Activated T-helper 17 cell treated with anti-CD3 and anti-CD28 coated beads, Interleukin-2, amount 50 U/mL, for 72 hours (primary cell): ENCODE measurements at regions not wholly inside any gene's neighbourhood (a gene's known extent, or its start where the extent isn't known, plus 50 kb on each side); places are given as distances from the start of the nearest gene placed in this dataset.

Experiments used
- ATAC-seq: fragments of 150-1000 bp; cut with Tn5 transposase; replicated peaks from 2 replicates; pipeline ENCODE4 v1.10.0; 2021; ENCODE audit warnings: mild to moderate bottlenecking, moderate library complexity
- H3K27ac Mint-ChIP-seq: one replicate; pipeline ENCODE4 v1.8.0; 2022; ENCODE audit warnings: mixed read lengths
- H3K27me3 Mint-ChIP-seq: one replicate; pipeline ENCODE4 v1.8.0; 2022; ENCODE audit warnings: mixed read lengths
- H3K36me3 Mint-ChIP-seq: one replicate; pipeline ENCODE4 v1.8.0; 2022; ENCODE audit warnings: low read depth, mild to moderate bottlenecking, mixed read lengths
- H3K4me1 Mint-ChIP-seq: one replicate; pipeline ENCODE4 v1.8.0; 2022; ENCODE audit warnings: mixed read lengths
- H3K4me3 Mint-ChIP-seq: one replicate; pipeline ENCODE4 v1.8.0; 2022; ENCODE audit warnings: mild to moderate bottlenecking, mixed read lengths
- H3K9me3 Mint-ChIP-seq: one replicate; pipeline ENCODE4 v1.8.0; 2022; ENCODE audit warnings: mixed read lengths

DNA sequence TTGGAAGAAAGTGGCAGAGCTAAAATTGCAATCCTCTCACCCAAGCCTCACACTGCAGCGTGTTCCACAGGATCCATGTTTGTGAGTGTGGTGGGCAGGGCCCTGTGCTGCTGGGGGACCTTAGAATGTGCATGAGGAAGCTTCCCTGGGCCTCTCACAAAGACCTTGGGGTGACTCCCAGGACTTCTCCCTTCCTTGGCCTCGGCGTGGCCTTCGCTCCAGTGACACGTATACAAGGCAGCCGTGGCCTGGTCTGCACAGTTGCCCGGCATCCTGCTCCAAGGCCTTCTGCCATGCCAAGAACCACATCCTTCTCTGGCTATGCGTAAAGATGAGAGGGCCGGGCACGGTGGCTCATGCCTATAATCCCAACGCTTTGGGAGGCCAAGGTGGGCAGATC, 196.4 kb downstream of the UACA start:
- H3K4me3 Mint-ChIP-seq: no peak overlapping the region
- no peak for ATAC-seq
- no peaks in the 10 kb centered on the region for H3K9me3 Mint-ChIP-seq
- no peak overlapping the region for H3K27ac Mint-ChIP-seq
- no peaks in the 10 kb centered on the region for H3K27me3 Mint-ChIP-seq
- peaks cover 6% of the 10 kb centered on the region for H3K4me1 Mint-ChIP-seq
- H3K36me3 Mint-ChIP-seq: no peaks in the 10 kb centered on the region

DNA sequence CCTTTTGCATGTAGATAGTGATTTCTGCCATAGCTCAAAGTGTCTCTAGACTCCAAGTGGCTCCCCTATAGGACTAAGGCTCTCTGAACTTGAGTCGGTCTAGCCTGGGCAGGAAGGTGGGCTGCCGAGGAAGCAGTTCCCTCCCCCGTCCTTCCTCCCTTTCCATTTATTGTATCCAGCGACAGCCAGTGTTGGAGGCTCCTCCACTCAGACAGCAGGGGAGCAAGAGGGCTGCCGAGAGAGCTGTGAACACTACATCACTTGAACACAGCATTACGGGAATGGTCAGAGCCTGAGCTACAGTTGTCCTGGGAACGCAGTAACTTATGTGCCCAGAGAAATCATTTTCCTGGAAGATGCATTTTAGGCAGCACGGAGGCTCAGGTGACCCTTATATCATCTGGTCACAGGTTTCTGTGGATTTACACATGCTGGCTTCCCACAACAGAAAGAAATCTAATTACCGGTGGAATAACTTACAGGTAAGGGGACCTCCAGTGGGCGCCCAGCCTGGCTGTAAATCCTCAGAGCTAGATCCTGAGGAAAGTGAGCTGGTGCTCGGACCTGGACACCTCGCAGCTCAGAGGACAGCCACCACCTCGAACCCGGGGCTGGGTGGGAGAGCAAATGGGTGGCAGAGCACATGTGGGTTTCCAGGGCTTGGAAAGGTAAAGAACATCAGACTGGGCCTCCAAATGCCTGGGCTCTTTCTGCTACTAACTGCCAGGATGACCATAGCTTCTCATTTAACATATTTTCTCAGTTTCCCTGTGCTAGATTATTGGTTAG, 197.1 kb downstream of the UACA start:
- Mint-ChIP-seq H3K4me1 (peaks cover 11% of the 10 kb centered on the region), H3K27ac (no peak overlapping the region), H3K4me3 (no peak overlapping the region), H3K9me3 (no peaks in the 10 kb centered on the region), H3K36me3 (no peaks in the 10 kb centered on the region), H3K27me3 (no peaks in the 10 kb centered on the region)
- ATAC-seq: no peak

DNA sequence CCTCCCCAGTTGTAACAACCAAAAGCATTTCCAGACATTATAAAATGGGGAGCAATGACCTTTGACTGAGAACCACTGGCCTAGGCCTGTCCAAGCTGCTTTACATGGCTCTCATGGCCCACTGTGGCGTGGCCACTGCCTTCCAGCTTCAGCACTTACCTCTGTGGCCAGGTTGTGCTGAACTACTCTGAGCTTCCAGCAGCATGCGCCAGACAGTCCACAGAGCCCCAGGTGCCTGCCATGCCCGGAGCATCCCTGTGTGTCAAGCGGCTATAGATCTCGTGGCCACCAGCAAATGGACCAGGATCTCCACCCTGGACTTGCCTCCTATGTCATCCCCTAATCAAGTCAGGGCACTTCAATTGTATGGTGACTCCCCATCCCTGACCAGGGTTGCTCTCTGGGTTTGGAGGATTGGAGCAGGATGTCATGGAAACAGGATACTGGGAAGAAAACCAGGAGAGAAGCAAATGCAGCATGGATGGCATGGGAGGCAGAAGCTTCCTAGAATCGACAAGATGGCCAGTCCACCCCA, 199.7 kb downstream of the UACA start:
- no peak for ATAC-seq
- Mint-ChIP-seq H3K4me1 (peaks cover 7% of the 10 kb centered on the region), H3K27me3 (no peaks in the 10 kb centered on the region), H3K27ac (no peak overlapping the region), H3K36me3 (no peaks in the 10 kb centered on the region), H3K9me3 (no peaks in the 10 kb centered on the region), H3K4me3 (no peak overlapping the region)

DNA sequence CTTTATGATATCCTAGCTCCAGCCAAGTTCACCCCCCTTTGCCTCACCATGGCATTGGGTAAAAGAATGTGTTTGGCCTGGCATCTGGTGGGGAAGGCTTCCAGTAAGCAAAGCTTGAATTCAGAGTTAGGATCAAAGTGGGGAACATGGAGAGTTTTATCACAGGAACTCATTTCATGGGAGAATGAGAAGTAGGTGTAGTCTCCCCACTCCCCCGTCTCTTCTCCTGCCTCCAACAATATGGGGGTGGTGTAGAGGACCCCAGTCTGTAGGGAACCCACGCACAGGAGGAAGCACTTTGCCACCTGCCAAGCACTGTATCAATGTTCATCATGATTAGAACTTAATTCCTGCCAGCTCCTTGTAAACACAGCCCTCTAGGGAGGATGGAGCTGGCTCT, 200.5 kb downstream of the UACA start:
- no peak for ATAC-seq
- Mint-ChIP-seq H3K27ac (no peak overlapping the region), H3K36me3 (no peaks in the 10 kb centered on the region), H3K9me3 (no peaks in the 10 kb centered on the region), H3K27me3 (no peaks in the 10 kb centered on the region), H3K4me3 (no peak overlapping the region), H3K4me1 (peaks cover 7% of the 10 kb centered on the region)

DNA sequence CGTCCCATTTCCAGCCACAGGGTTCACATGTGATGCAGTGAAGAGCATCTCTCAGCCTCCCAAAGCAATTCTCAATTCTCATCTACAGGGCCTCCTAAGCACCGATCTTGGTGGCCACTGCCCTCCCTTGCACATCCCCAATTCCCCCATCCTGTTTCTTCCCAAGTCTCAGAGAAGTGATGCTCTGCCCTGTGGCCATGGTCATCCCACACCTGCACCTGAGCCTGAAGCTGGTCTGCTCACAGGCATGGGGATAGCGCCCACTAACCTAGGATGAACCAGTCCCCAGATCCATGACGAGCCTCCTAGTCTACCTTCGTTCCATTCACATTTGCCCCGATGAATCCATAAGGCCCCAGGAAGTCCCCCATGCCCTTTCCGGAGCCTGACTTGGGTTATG, 201.5 kb downstream of the UACA start:
- Mint-ChIP-seq H3K4me1 (peaks cover 7% of the 10 kb centered on the region), H3K36me3 (no peaks in the 10 kb centered on the region), H3K27me3 (no peaks in the 10 kb centered on the region), H3K4me3 (no peak overlapping the region), H3K9me3 (no peaks in the 10 kb centered on the region), H3K27ac (no peak overlapping the region)
- no peak for ATAC-seq

DNA sequence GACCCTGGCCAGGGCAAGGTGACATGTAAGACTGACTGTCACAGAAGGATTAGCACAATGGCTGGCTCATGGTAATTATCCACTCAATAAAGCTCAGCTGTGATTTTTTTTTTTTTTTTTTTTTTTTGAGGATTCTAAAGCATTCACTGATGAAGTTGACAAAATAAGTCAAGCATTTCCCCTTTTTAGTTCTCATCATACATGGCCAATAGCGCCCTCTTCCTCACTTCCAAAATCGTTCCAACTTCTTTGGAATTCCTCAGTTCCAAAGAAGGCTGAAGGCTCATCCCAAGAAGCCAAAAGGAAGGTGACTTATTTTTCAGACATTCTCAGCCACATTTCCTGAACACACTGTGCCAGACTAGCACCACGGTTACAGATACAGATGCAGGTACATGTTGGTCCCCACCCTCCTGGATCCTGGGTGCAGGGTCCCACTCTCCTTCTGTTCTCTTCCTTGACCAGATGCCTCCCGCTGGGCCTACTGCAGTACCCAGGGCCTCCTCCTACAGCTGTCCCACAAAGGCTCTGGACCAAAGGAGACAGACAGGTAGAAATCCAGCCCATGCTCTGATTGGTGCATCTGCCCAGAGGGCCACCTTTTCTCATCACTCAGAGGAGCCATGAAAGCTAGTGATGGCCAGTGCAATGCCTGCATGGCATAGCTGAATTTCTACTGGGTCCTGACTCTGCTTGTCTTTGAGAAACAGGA, 202.6 kb downstream of the UACA start:
- no peaks in the 10 kb centered on the region for H3K36me3 Mint-ChIP-seq
- no peak overlapping the region for H3K4me3 Mint-ChIP-seq
- H3K9me3 Mint-ChIP-seq: no peaks in the 10 kb centered on the region
- no peak overlapping the region for H3K27ac Mint-ChIP-seq
- no peaks in the 10 kb centered on the region for H3K27me3 Mint-ChIP-seq
- peaks cover 7% of the 10 kb centered on the region for H3K4me1 Mint-ChIP-seq
- no peak for ATAC-seq

DNA sequence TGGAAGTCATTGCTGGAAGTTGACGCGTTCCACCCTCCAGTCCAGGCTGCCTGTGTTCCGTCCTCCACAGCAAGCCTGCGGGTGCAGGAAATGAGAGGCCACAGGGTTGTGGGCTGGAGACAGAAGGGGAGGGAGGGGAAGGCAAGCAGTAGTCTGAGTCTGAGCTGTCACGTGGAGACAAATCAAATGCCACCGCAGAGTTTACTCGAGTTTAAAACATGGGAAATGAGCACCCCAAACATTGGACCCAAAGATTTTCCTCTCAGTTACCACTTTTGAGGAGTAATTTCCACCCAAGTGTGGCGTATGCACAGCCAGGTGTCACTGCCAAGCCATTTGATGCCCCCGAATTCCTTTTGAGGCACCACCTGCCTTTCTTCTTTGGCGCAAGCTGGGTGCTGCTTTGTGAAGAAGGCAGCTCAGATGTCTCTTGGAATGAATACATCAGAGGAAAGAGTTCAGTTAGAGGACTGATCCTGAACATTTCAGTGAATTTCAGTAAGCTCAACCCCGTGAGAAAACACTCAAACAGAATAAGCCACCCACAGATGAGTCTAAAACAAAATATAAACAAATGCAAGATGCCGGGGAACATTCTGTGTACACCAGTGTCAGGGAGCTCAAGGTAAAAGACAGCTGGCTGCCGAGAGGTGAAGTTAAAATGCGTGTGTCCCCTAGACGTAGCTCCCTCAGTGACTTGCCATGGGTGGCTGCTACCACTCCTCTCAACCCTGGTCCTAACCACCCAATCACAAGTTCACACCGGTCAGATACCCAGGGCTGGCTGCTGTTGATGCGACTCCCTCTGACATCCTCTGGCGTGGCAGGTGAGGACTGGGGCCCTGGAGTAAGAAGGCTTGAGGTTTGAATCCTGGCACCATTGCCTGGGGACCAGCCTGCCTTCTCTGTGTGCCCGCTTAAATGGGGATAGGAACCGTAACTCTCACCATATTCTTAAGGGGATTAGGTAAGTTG, 203.8 kb downstream of the UACA start:
- H3K27ac Mint-ChIP-seq: no peak overlapping the region
- no peaks in the 10 kb centered on the region for H3K27me3 Mint-ChIP-seq
- H3K36me3 Mint-ChIP-seq: no peaks in the 10 kb centered on the region
- no peaks in the 10 kb centered on the region for H3K9me3 Mint-ChIP-seq
- ATAC-seq: peak; percentile 95
- no peak overlapping the region for H3K4me3 Mint-ChIP-seq
- peaks cover 7% of the 10 kb centered on the region for H3K4me1 Mint-ChIP-seq

DNA sequence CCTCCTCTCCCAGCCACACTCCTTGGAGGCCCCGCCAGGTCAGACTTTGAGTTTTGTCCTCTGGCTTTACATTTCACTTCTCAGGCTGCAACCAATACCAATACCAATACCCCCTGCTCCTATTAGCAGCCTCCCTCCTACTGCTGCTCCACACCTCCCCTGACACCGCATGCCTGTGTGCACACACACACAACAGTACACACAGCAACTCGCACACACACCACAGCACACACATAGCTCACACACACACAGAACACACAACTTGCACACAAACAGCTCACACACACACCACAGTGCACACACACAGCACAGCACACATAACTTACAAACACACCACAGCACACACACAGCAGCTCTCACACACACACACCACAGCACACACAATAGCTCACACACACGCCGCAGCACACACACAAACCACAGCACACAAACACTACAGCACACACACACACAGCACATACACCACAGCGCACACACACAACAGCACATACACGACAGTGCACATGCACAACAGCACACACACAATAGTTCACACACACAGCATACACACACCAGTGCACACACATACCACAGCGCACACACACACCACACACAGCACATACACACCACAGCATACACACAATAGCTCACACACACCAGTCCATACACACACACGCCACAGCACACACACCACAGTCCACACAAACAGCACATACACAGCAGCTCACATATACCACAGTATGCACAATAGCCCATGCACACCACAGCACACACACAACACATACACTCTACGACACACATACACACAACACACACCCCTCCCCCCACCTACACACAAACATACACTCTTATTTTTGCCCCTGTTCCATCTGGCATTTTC, 204.7 kb downstream of the UACA start:
- H3K27me3 Mint-ChIP-seq: no peaks in the 10 kb centered on the region
- no peak overlapping the region for H3K4me3 Mint-ChIP-seq
- H3K9me3 Mint-ChIP-seq: no peaks in the 10 kb centered on the region
- no peaks in the 10 kb centered on the region for H3K36me3 Mint-ChIP-seq
- no peak overlapping the region for H3K27ac Mint-ChIP-seq
- peaks cover 7% of the 10 kb centered on the region for H3K4me1 Mint-ChIP-seq
- peak; percentile 47 for ATAC-seq

DNA sequence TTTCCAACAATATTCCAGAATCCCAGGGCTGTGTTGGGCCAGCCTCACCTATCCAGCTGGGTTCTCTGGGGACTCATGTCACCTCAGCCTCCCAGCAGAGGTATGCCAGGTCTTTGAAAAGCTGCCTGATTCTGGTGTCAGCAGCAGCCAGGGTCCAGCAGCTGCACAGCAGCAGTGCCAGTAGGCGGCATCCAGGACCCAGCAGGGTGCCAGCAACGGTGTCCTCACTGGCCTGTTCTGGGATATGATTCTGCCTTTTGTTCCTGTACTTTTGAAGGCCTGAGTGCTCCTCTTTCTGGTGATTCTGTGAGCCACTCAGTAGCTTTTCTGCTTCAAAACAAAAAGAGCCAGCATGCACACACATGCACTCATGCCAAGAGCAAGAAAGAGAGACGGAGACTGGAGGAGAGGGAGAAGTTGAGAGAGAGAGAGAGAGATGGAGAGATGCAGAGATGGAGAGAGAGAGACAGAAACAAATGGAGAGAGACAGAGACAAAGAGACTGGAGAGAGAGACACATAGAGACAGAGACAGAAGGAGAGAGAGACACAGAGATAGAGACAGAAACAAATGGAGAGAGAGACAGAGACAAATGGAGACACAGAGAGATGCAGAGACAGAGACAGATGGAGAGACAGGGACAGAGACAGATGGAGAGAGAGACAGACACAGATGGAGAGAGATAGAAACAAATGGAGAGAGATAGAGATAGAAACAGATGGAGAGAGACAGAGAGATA, 205.7 kb downstream of the UACA start:
- Mint-ChIP-seq H3K9me3 (no peaks in the 10 kb centered on the region), H3K27me3 (no peaks in the 10 kb centered on the region), H3K4me3 (no peak overlapping the region), H3K27ac (no peak overlapping the region), H3K36me3 (no peaks in the 10 kb centered on the region), H3K4me1 (peaks cover 7% of the 10 kb centered on the region)
- no peak for ATAC-seq

DNA sequence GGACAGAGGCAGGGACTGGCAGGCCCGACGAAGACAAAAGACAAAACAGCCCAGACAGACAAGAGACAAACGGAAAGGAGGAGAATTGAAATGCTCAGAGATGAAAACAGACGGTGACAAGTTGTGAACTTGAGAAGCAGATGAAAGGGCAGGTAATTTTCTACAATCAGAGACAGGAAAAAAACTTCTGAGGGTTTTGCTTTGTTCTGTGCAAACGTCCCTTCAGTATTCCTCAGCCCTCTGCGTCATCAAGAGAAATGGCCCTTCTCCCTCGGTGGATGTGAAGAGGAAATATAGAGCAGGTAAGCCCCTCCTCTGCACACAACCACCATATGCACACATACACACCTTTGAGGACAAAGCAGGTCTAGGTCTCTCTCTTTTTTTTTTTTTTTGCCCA, 206.6 kb downstream of the UACA start:
- H3K27me3 Mint-ChIP-seq: no peaks in the 10 kb centered on the region
- H3K27ac Mint-ChIP-seq: no peak overlapping the region
- no peaks in the 10 kb centered on the region for H3K36me3 Mint-ChIP-seq
- peaks cover 4% of the 10 kb centered on the region for H3K4me1 Mint-ChIP-seq
- ATAC-seq: no peak
- no peak overlapping the region for H3K4me3 Mint-ChIP-seq
- no peaks in the 10 kb centered on the region for H3K9me3 Mint-ChIP-seq

DNA sequence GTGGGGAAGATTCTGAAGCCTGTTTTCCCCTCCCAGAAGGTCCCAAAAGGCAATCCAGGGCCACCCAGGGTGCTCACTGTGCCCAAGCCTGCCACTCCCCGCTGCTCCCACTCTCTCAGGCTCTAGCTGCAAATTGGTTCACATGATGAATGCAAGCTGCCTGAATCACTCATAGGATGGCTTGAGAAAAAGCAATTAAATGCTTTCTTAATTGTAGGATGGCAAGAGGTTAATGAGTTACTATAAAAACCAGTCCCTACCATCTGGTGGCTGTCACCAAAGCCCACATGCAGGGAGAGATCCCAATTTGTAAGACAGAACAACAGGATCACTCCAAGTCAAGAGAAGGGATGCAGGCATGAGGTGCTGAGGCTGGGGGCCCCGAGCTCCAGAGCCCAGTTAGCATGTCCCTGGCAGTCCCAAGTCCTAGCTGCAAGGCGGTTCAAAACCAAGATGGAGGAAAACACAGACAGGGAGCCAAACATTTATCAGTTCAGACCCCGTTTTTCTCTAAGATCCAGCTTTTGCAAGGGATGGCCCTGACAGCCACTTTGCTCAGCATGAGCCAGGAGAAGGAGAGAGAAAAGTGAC, 207.1 kb downstream of the UACA start:
- Mint-ChIP-seq H3K4me1 (no peaks in the 10 kb centered on the region), H3K9me3 (no peaks in the 10 kb centered on the region), H3K4me3 (no peak overlapping the region), H3K36me3 (no peaks in the 10 kb centered on the region), H3K27me3 (no peaks in the 10 kb centered on the region), H3K27ac (no peak overlapping the region)
- no peak for ATAC-seq

DNA sequence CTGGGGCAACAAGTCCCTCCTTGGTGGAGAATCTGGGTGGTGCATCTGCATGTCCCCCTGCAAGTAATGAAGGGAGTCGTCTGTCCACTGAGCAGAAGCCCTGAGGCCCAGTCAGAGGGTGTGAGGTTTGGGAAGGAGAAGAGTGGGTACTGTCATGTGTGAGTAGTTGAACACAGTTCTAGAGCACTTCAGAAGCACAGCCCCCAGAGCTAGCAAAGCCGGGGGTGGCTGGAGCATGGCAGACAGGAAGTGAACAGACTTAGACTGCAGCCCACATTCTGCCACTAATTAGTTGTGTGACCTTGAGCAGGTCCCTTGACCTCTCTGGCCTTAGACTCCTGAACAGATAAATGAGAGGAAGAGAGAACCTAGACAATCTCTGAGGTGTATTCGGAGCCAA, 207.6 kb downstream of the UACA start:
- Mint-ChIP-seq H3K27me3 (no peaks in the 10 kb centered on the region), H3K4me1 (no peaks in the 10 kb centered on the region), H3K9me3 (no peaks in the 10 kb centered on the region), H3K4me3 (no peak overlapping the region), H3K27ac (no peak overlapping the region), H3K36me3 (no peaks in the 10 kb centered on the region)
- ATAC-seq: no peak
